Lung (tissue), 11 donors: ENCODE measurements at regions not wholly inside any gene's neighbourhood (a gene's known extent, or its start where the extent isn't known, plus 50 kb on each side); places are given as distances from the start of the nearest gene placed in this dataset.

Experiments
- ATAC-seq: fragments of 200-7000 bp; cut with Tn5 transposase; one replicate; pipeline ENCODE4 v1.9.1; 2020; ENCODE audit warnings: moderate number of reproducible peaks; ENCODE audit not compliant: insufficient read depth, low FRiP score
- DNase-seq, 3 donors: peaks; one replicate each; pipeline ENCODE4 v3.0.0-alpha.2; 2013 to 2017
- H3K27ac ChIP-seq, 2 donors: one replicate each; pipeline ENCODE4 v1.5.1; 2013; ENCODE audit warnings: mild to moderate bottlenecking in 2 of 2, moderate library complexity in 2 of 2, control low read depth in 1 of 2, inconsistent platforms in 1 of 2, low read depth in 1 of 2, low read length in 1 of 2
- H3K27me3 ChIP-seq, 3 donors: one replicate each; pipeline ENCODE4 v1.5.1; 2013; ENCODE audit warnings: low read length in 2 of 3; ENCODE audit not compliant: control insufficient read depth in 3 of 3, insufficient read depth in 3 of 3
- H3K36me3 ChIP-seq, 4 donors: one replicate each; pipeline ENCODE4 v1.5.1; 2013; ENCODE audit warnings: low read length in 4 of 4, mild to moderate bottlenecking in 1 of 4, moderate library complexity in 1 of 4; ENCODE audit not compliant: control insufficient read depth in 4 of 4, insufficient read depth in 4 of 4
- H3K4me1 ChIP-seq, 5 donors: one replicate each; pipeline ENCODE4 v1.5.1; 2013; ENCODE audit warnings: low read length in 5 of 5, mild to moderate bottlenecking in 2 of 5, moderate library complexity in 1 of 5; ENCODE audit not compliant: control insufficient read depth in 5 of 5, insufficient read depth in 5 of 5
- H3K4me3 ChIP-seq: one replicate; pipeline ENCODE4 v1.5.1; 2013; ENCODE audit warnings: mild to moderate bottlenecking, control low read depth, moderate library complexity
- H3K9ac ChIP-seq, 2 donors: one replicate each; pipeline ENCODE4 v1.5.1; 2013; ENCODE audit warnings: low read length in 2 of 2, control low read depth in 1 of 2; ENCODE audit not compliant: insufficient read depth in 1 of 2
- H3K9me3 ChIP-seq, 4 donors: one replicate each; pipeline ENCODE4 v1.5.1; 2013; ENCODE audit warnings: low read length in 3 of 4, mild to moderate bottlenecking in 1 of 4, moderate library complexity in 1 of 4; ENCODE audit not compliant: control insufficient read depth in 4 of 4, insufficient read depth in 3 of 4
- WGBS, 2 donors: extraction: QIAGEN DNeasy Blood & Tissue Kit; methylation state at CpG; one replicate each; pipeline ENCODE4 v1.1.7; 2013; 5-methylcytosine and 5-hydroxymethylcytosine counted together
- TF ChIP-seq, protein P1 (sequence below): IDR thresholded peaks from 2 replicates; pipeline ENCODE4 v1.5.1; 2012; ENCODE audit warnings: mild to moderate bottlenecking; ENCODE audit errors: control extremely low read depth, extremely low read depth
- donor health status: control.
- donor health status: control.
- donor health status: Bipolar disorder and iron deficiency.
- donor health status: healthy.
- donor health status: DM: yes; HTN: yes; CAD: no.

DNA sequence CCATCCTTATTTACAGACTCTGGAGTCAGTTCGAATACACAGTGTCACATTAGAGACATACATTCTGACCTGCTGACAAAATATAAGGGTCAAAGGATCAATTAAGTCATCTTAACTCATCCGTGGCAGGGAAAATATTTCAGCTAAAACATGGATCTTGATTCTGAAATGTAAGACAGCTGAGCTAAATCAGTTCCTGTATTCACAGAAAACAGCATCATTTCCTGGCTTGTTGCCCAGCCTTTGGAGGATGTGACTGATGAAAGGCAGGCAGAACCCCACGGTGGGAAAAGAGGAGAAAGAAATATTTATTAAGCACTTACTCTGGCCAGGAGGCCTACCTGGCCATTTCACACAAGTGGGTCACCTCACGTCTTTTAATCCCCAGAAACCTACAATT lies 101.9 kb downstream of the GAS2L3 start:
- ATAC-seq: no peak
- 24 to 30% methylated on average over 4 of the region's 4 CpGs for WGBS, 2 donors
- Histone ChIP-seq H3K27ac (no peak overlapping the region), H3K27me3 (peaks cover 0 to 2% (median 0%) of the 10 kb centered on the region in 3 donors), H3K9ac (no peak overlapping the region), H3K4me3 (no peak overlapping the region), H3K36me3 (no peaks in the 10 kb centered on the region), H3K4me1 (no peaks in the 10 kb centered on the region), H3K9me3 (peaks cover 0 to 3% (median 0%) of the 10 kb centered on the region in 4 donors)
- DNase-seq: peak; percentile 71 to 83 (median 80)
- TF ChIP-seq, protein P1, sequence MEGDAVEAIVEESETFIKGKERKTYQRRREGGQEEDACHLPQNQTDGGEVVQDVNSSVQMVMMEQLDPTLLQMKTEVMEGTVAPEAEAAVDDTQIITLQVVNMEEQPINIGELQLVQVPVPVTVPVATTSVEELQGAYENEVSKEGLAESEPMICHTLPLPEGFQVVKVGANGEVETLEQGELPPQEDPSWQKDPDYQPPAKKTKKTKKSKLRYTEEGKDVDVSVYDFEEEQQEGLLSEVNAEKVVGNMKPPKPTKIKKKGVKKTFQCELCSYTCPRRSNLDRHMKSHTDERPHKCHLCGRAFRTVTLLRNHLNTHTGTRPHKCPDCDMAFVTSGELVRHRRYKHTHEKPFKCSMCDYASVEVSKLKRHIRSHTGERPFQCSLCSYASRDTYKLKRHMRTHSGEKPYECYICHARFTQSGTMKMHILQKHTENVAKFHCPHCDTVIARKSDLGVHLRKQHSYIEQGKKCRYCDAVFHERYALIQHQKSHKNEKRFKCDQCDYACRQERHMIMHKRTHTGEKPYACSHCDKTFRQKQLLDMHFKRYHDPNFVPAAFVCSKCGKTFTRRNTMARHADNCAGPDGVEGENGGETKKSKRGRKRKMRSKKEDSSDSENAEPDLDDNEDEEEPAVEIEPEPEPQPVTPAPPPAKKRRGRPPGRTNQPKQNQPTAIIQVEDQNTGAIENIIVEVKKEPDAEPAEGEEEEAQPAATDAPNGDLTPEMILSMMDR: no peak

DNA sequence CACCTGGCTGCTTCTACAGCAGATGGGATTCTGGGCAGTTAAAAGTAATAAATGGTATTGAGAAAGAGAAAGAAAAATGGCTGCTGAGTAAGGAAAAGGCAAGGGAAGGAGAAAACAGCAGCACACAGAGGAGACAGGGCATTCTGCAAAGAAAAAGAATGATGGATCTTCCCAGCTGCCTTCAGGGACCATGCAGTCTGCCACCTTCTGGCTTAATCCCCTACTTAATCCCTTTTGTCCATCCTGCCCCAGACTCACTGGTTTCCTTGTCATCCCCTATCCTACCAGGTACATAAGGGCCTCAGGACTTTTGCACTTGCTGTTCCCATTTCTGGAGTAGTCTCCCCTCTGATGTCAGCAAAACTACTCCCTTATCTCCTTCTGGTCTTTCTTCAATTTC lies 107.6 kb downstream of the GAS2L3 start:
- TF ChIP-seq, protein P1: no peak
- Histone ChIP-seq H3K36me3 (no peaks in the 10 kb centered on the region), H3K9me3 (peaks cover 0 to 10% (median 2%) of the 10 kb centered on the region in 4 donors), H3K9ac (no peak overlapping the region), H3K4me3 (no peak overlapping the region), H3K4me1 (no peaks in the 10 kb centered on the region), H3K27me3 (peaks cover 0 to 2% (median 0%) of the 10 kb centered on the region in 3 donors), H3K27ac (no peak overlapping the region)
- DNase-seq: no peak
- no peak for ATAC-seq

DNA sequence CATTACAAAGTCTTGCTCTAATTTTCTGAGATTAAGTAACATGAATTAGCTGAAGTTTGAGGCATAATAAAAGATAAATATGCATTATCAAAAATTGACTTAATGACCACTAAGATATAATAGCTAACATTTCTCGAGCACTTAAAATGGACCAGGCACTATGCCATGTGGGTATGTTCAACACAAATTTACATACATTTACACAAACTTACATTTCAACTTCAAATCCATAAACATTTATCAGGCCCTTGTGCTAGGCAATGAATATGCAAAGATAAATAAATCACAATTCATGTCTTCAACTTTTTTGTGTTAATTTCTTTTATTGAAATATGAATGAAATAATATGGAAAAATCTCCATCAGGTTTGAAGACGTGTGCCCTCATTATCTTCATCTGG lies 108.7 kb downstream of the GAS2L3 start:
- TF ChIP-seq, protein P1: no peak
- Histone ChIP-seq H3K27me3 (peaks cover 0 to 2% (median 0%) of the 10 kb centered on the region in 3 donors), H3K9me3 (peaks cover 0 to 10% (median 2%) of the 10 kb centered on the region in 4 donors), H3K36me3 (no peaks in the 10 kb centered on the region), H3K4me1 (no peaks in the 10 kb centered on the region), H3K4me3 (no peak overlapping the region), H3K9ac (no peak overlapping the region), H3K27ac (no peak overlapping the region)
- no peak for DNase-seq
- WGBS, 2 donors: 74 to 88% methylated on average over 2 of the region's 2 CpGs
- no peak for ATAC-seq

DNA sequence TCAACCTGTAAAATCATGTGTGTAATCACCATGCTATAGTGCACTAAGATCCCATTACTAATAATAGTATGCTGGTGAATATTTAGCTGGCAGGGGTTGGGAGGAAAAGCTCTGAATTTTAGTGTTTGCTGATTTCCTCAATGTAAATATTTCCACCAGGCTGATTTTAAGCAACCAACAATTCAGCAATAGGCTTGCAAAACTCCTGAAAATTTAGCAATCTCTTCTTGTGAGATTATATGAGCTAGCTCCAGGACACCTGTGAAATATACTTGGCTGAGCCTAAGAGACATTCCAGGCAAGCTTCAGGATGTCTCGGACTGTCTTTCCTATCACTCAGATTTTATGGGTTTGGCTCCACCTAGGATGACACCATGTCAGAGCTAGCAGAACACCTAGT lies 106.9 kb upstream of the ANO4 start:
- ATAC-seq (no peak), DNase-seq (no peak)
- 87% methylated on average over 1 of the region's 1 CpG for WGBS, 2 donors
- no peak overlapping the region for H3K4me3 ChIP-seq
- H3K4me1 ChIP-seq: no peaks in the 10 kb centered on the region
- H3K9ac ChIP-seq: no peak overlapping the region
- H3K27ac ChIP-seq: no peak overlapping the region
- H3K27me3 ChIP-seq: peaks cover 0 to 8% (median 0%) of the 10 kb centered on the region in 3 donors
- no peaks in the 10 kb centered on the region for H3K36me3 ChIP-seq
- H3K9me3 ChIP-seq: peaks cover 0 to 7% (median 3%) of the 10 kb centered on the region in 4 donors
- TF ChIP-seq, protein P1: no peak
